ENCODE measurements at regions not wholly inside any gene's neighbourhood (a gene's known extent, or its start where the extent isn't known, plus 50 kb on each side); places are given as distances from the start of the nearest gene placed in this dataset.

GRCh38 chr18:77969972-77970371 lies 720.3 kb downstream of the GALR1 start:
- TF ChIP-seq, protein P1, sequence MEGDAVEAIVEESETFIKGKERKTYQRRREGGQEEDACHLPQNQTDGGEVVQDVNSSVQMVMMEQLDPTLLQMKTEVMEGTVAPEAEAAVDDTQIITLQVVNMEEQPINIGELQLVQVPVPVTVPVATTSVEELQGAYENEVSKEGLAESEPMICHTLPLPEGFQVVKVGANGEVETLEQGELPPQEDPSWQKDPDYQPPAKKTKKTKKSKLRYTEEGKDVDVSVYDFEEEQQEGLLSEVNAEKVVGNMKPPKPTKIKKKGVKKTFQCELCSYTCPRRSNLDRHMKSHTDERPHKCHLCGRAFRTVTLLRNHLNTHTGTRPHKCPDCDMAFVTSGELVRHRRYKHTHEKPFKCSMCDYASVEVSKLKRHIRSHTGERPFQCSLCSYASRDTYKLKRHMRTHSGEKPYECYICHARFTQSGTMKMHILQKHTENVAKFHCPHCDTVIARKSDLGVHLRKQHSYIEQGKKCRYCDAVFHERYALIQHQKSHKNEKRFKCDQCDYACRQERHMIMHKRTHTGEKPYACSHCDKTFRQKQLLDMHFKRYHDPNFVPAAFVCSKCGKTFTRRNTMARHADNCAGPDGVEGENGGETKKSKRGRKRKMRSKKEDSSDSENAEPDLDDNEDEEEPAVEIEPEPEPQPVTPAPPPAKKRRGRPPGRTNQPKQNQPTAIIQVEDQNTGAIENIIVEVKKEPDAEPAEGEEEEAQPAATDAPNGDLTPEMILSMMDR (IDR thresholded peaks at IDR 0.05) = no peak
- TF ChIP-seq POLR2A (IDR thresholded peaks at IDR 0.05) = no peak
